ENCODE measurements at regions not wholly inside any gene's neighbourhood (a gene's known extent, or its start where the extent isn't known, plus 50 kb on each side); places are given as distances from the start of the nearest gene placed in this dataset.

DNA sequence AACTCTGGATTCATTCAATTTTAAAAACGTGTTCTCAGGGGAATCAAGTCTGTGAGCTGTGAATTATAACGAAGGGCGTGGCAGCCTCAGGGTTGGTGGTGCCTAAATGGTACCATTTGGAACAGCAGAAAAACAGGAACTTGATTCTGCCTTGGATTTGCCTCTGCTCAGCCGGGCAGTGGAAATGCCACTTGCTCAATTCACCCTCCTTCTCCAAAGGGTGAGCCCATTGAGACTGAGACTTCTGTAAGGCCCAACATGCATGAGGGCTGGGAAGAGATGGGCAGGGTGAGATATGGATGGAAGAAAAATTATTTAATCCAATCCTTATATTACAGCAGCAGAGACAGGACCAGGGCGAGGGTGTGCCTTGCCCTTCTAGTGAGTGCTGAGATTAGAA, 107.1 kb upstream of the HABP2 start:
- no peak for TF ChIP-seq TAF1 (IDR thresholded peaks at IDR 0.05; ENCODE audit: low read depth, low read length)
- TF ChIP-seq POLR2A (IDR thresholded peaks at IDR 0.05; ENCODE audit: low read depth, low read length) = no peak
- TF ChIP-seq SPI1 (IDR thresholded peaks at IDR 0.05; ENCODE audit: low read depth, low read length) = no peak
- no peak for TF ChIP-seq POLR2AphosphoS5 (IDR thresholded peaks at IDR 0.05; ENCODE audit: low read depth, low read length)
- TF ChIP-seq POU2F2 (IDR thresholded peaks at IDR 0.05; ENCODE audit: low read depth, low read length) = no peak
- TF ChIP-seq PAX5 (IDR thresholded peaks at IDR 0.05; ENCODE audit: insufficient read depth, low read length, severe bottlenecking) = no peak

Data from GM12891 (cell line).